Right atrium auricular region (tissue), 2 donors: ENCODE measurements at regions not wholly inside any gene's neighbourhood (a gene's known extent, or its start where the extent isn't known, plus 50 kb on each side); places are given as distances from the start of the nearest gene placed in this dataset.

ENCODE experiments used
- DNase-seq: peaks from one replicate; pipeline ENCODE4 v3.0.0-alpha.2; 2019; ENCODE audit warnings: low spot score
- H3K27ac ChIP-seq, 2 donors: fragments of 200-600 bp; sonication (generic); 1 replicate in 1 of 2; 2 replicates in 1 of 2; pipeline ENCODE4 v1.5.1; 2016 to 2019
- H3K27me3 ChIP-seq, 2 donors: fragments of 200-600 bp; sonication (generic); one replicate each; pipeline versions ENCODE4 v1.5.1 to v1.6.0; 2017 to 2019
- H3K36me3 ChIP-seq: fragments of 200-600 bp; sonication (generic); one replicate; pipeline ENCODE4 v1.5.1; 2016
- H3K4me1 ChIP-seq, 2 donors: fragments of 200-600 bp; sonication (generic); one replicate each; pipeline versions ENCODE4 v1.5.1 to v1.6.0; 2017 to 2019
- H3K4me3 ChIP-seq, 2 donors: fragments of 200-600 bp; sonication (generic); 1 replicate in 1 of 2; 2 replicates in 1 of 2; pipeline ENCODE4 v1.5.1; 2017 to 2019; ENCODE audit warnings: mild to moderate bottlenecking in 1 of 2, moderate library complexity in 1 of 2
- H3K9me3 ChIP-seq, 2 donors: fragments of 200-600 bp; sonication (generic); one replicate each; pipeline ENCODE4 v1.5.1; 2019
- CTCF ChIP-seq, 2 donors: fragments of 200-600 bp; sonication (generic); IDR thresholded peaks; one replicate each; pipeline ENCODE4 v1.5.1; 2019; ENCODE audit warnings: antibody characterized with exemption in 2 of 2

GRCh38 chr7:46459942-46460341 is 538.9 kb upstream of the IGFBP3 start:
- Histone ChIP-seq H3K36me3 (no peaks in the 10 kb centered on the region), H3K4me1 (no peaks in the 10 kb centered on the region), H3K27me3 (no peaks in the 10 kb centered on the region), H3K4me3 (no peak overlapping the region), H3K9me3 (peaks cover 0 to 40% of the 10 kb centered on the region in 2 donors), H3K27ac (no peak overlapping the region)
- DNase-seq = no peak
- no peak for TF ChIP-seq CTCF (IDR thresholded peaks at IDR 0.05)

GRCh38 chr7:46454816-46455215 is 533.7 kb upstream of the IGFBP3 start:
- Histone ChIP-seq H3K4me1 (no peaks in the 10 kb centered on the region), H3K9me3 (no peaks in the 10 kb centered on the region), H3K27me3 (no peaks in the 10 kb centered on the region), H3K27ac (no peak overlapping the region), H3K4me3 (no peak overlapping the region), H3K36me3 (no peaks in the 10 kb centered on the region)
- DNase-seq = no peak
- TF ChIP-seq CTCF (IDR thresholded peaks at IDR 0.05) = no peak

GRCh38 chr7:46452561-46453135 is 531.6 kb upstream of the IGFBP3 start:
- no peaks in the 10 kb centered on the region for H3K27me3 ChIP-seq
- TF ChIP-seq CTCF (IDR thresholded peaks at IDR 0.05) = no peak
- no peaks in the 10 kb centered on the region for H3K4me1 ChIP-seq
- H3K36me3 ChIP-seq = no peaks in the 10 kb centered on the region
- no peak overlapping the region for H3K4me3 ChIP-seq
- H3K9me3 ChIP-seq = no peaks in the 10 kb centered on the region
- H3K27ac ChIP-seq = no peak overlapping the region
- DNase-seq = no peak

GRCh38 chr7:46451846-46452245 is 530.8 kb upstream of the IGFBP3 start:
- Histone ChIP-seq H3K27me3 (no peaks in the 10 kb centered on the region), H3K36me3 (no peaks in the 10 kb centered on the region), H3K4me3 (no peak overlapping the region), H3K27ac (no peak overlapping the region), H3K9me3 (no peaks in the 10 kb centered on the region), H3K4me1 (no peaks in the 10 kb centered on the region)
- no peak for TF ChIP-seq CTCF (IDR thresholded peaks at IDR 0.05)
- DNase-seq = no peak

- H3K27me3 ChIP-seq = no peaks in the 10 kb centered on the region
- TF ChIP-seq CTCF (IDR thresholded peaks at IDR 0.05) = no peak
- H3K27ac ChIP-seq = no peak overlapping the region
- no peaks in the 10 kb centered on the region for H3K9me3 ChIP-seq
- no peak for DNase-seq
- no peaks in the 10 kb centered on the region for H3K4me1 ChIP-seq
- H3K36me3 ChIP-seq = no peaks in the 10 kb centered on the region
- H3K4me3 ChIP-seq = no peak overlapping the region
Measured at GRCh38 chr7:46450886-46451285, 529.8 kb upstream of the IGFBP3 start.

GRCh38 chr7:46450425-46450824 is 529.4 kb upstream of the IGFBP3 start:
- TF ChIP-seq CTCF (IDR thresholded peaks at IDR 0.05) = no peak

More at GRCh38 chr7:46450425-46450824, 529.4 kb upstream of the IGFBP3 start:
- DNase-seq = no peak
- H3K4me1 ChIP-seq = no peaks in the 10 kb centered on the region
- no peaks in the 10 kb centered on the region for H3K36me3 ChIP-seq
- H3K27ac ChIP-seq = no peak overlapping the region
- H3K4me3 ChIP-seq = no peak overlapping the region
- H3K9me3 ChIP-seq = no peaks in the 10 kb centered on the region
- no peaks in the 10 kb centered on the region for H3K27me3 ChIP-seq
